ENCODE measurements at regions not wholly inside any gene's neighbourhood (a gene's known extent, or its start where the extent isn't known, plus 50 kb on each side); places are given as distances from the start of the nearest gene placed in this dataset.

DNA sequence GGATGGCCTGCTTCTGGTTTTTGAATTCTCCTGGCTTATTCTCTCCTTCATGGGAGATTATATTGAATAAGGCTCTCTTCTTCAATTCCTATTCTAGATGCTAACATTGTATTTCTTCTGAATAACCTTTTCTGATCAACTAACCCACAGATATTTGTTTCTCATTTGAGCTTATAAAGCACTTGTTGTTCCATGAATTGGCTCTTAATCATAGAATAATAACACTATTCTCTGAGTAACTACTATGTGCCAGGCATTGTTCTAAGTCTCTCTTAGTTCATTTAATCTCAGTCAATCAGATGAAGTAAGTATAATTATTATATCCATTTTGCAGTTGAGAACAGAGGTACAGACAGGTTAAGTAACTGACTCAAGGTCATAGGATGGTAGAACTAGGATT lies 136.3 kb upstream of the MLIP start:
- Mint-ChIP-seq H3K4me3 (no peak overlapping the region), H3K27me3 (peaks cover 21% of the 10 kb centered on the region), H3K4me1 (no peaks in the 10 kb centered on the region), H3K9me3 (ENCODE audit: insufficient read depth) (no peaks in the 10 kb centered on the region), H3K27ac (no peak overlapping the region)
- ChIA-PET POLR2A (no interaction called here), CTCF (no interaction called here)
- Histone ChIP-seq H3K27me3 (replicated peaks in 1 of 4; ENCODE audit: control extremely low read depth in 1 of 4, control insufficient read depth in 3 of 4, insufficient read depth in 4 of 4, low read length in 3 of 4) (no peaks in the 10 kb centered on the region), H3K9me3 (ENCODE audit: control extremely low read depth in 1 of 3, control insufficient read depth in 2 of 3, insufficient read depth in 1 of 3, low read length in 2 of 3) (no peaks in the 10 kb centered on the region), H3K79me2 (ENCODE audit: control insufficient read depth, insufficient read depth, low read length) (no peaks in the 10 kb centered on the region), H3K4me3 (ENCODE audit: control extremely low read depth in 1 of 5, extremely low read depth in 1 of 5, insufficient read depth in 1 of 5, low read depth in 2 of 5, low read length in 4 of 5) (no peak overlapping the region), H3K4me2 (replicated peaks; ENCODE audit: low read depth, low read length, poor library complexity, severe bottlenecking) (no peak overlapping the region), H3K4me1 (ENCODE audit: control insufficient read depth in 2 of 2, insufficient read depth in 2 of 2, low read length in 2 of 2) (no peaks in the 10 kb centered on the region), H4K20me1 (ENCODE audit: control insufficient read depth, insufficient read depth, low read length, poor library complexity, severe bottlenecking) (no peaks in the 10 kb centered on the region), H3K36me3 (replicated peaks in 1 of 2; ENCODE audit: control extremely low read depth in 1 of 2, control insufficient read depth in 1 of 2, extremely low read depth in 1 of 2, insufficient read depth in 2 of 2, low read length in 1 of 2) (no peaks in the 10 kb centered on the region), H3K9ac (ENCODE audit: low read length) (no peak overlapping the region), H3K27ac (ENCODE audit: low read length in 2 of 2) (no peak overlapping the region), H2AFZ (ENCODE audit: insufficient read depth, low read depth, low read length, poor library complexity, severe bottlenecking) (no peak overlapping the region)
- DNase-seq (no peak), ATAC-seq (ENCODE audit: low read depth) (no peak)
- intact Hi-C loops (cut with micrococcal nuclease): no loop called here
- TF ChIP-seq, protein P1, sequence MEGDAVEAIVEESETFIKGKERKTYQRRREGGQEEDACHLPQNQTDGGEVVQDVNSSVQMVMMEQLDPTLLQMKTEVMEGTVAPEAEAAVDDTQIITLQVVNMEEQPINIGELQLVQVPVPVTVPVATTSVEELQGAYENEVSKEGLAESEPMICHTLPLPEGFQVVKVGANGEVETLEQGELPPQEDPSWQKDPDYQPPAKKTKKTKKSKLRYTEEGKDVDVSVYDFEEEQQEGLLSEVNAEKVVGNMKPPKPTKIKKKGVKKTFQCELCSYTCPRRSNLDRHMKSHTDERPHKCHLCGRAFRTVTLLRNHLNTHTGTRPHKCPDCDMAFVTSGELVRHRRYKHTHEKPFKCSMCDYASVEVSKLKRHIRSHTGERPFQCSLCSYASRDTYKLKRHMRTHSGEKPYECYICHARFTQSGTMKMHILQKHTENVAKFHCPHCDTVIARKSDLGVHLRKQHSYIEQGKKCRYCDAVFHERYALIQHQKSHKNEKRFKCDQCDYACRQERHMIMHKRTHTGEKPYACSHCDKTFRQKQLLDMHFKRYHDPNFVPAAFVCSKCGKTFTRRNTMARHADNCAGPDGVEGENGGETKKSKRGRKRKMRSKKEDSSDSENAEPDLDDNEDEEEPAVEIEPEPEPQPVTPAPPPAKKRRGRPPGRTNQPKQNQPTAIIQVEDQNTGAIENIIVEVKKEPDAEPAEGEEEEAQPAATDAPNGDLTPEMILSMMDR (IDR thresholded peaks at IDR 0.05): no peak
- no peak for TF ChIP-seq EZH2 (IDR thresholded peaks at IDR 0.05; ENCODE audit: borderline replicate concordance, insufficient read depth, low read depth, low read length, poor library complexity, severe bottlenecking)

DNA sequence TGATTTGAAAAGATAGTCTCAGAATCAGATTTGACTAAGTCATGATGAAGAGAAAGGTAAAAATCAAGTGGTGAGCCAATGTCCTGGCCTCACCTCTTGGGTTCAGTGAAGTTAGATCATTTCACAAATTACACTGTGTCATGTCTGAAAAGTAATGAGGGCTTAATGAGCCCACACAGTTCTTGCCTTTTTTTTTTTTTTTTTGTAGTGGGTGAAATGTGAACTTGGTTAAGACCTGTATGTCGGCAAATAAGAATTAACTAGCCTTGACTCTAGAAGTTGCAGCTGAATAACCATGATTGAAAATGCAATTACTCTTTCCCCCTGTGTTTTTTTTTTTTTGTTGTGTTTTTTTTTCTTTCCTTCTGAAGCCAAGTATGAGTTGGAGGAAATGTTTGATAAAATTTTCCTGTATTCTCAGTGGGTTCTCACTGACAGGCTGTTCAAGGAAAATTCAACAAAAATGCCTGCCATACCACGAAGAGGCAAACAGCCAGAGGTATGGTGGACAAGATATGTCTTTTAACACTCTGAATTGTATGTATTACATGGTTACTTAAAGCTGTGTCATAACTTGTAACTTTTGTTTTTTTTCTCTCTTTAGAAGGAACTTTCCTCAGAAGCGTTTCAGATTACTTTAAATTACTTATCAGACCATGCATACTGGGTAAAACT lies 135.2 kb upstream of the MLIP start:
- no peaks in the 10 kb centered on the region for H3K36me3 ChIP-seq (replicated peaks in 1 of 2; ENCODE audit: control extremely low read depth in 1 of 2, control insufficient read depth in 1 of 2, extremely low read depth in 1 of 2, insufficient read depth in 2 of 2, low read length in 1 of 2)
- no peaks in the 10 kb centered on the region for H4K20me1 ChIP-seq (ENCODE audit: control insufficient read depth, insufficient read depth, low read length, poor library complexity, severe bottlenecking)
- no peak overlapping the region for H3K4me2 ChIP-seq (replicated peaks; ENCODE audit: low read depth, low read length, poor library complexity, severe bottlenecking)
- intact Hi-C loops (cut with micrococcal nuclease): no loop called here
- H2AFZ ChIP-seq (ENCODE audit: insufficient read depth, low read depth, low read length, poor library complexity, severe bottlenecking): no peak overlapping the region
- peaks cover 21% of the 10 kb centered on the region for H3K27me3 Mint-ChIP-seq
- CTCF ChIA-PET: interaction anchor here (0.6 to 0.7 kb wide), 2 partner anchors 1180 to 1380 kb away, joined by 3 to 4 read pairs; no protein-coding TSS in a partner anchor
- H3K9ac ChIP-seq (ENCODE audit: low read length): no peak overlapping the region
- H3K4me1 ChIP-seq (ENCODE audit: control insufficient read depth in 2 of 2, insufficient read depth in 2 of 2, low read length in 2 of 2): no peaks in the 10 kb centered on the region
- H3K4me3 Mint-ChIP-seq: no peak overlapping the region
- WGBS (ENCODE audit: insufficient coverage): no CpG with 5 or more reads among the region's 3 CpGs
- H3K27me3 ChIP-seq (replicated peaks in 1 of 4; ENCODE audit: control extremely low read depth in 1 of 4, control insufficient read depth in 3 of 4, insufficient read depth in 4 of 4, low read length in 3 of 4): no peaks in the 10 kb centered on the region
- POLR2A ChIA-PET: no interaction called here
- no peak overlapping the region for H3K27ac Mint-ChIP-seq
- no peaks in the 10 kb centered on the region for H3K9me3 ChIP-seq (ENCODE audit: control extremely low read depth in 1 of 3, control insufficient read depth in 2 of 3, insufficient read depth in 1 of 3, low read length in 2 of 3)
- no peak overlapping the region for H3K4me3 ChIP-seq (ENCODE audit: control extremely low read depth in 1 of 5, extremely low read depth in 1 of 5, insufficient read depth in 1 of 5, low read depth in 2 of 5, low read length in 4 of 5)
- H3K9me3 Mint-ChIP-seq (ENCODE audit: insufficient read depth): no peaks in the 10 kb centered on the region
- TF ChIP-seq, protein P1 (IDR thresholded peaks at IDR 0.05): no peak
- no peak for TF ChIP-seq EZH2 (IDR thresholded peaks at IDR 0.05; ENCODE audit: borderline replicate concordance, insufficient read depth, low read depth, low read length, poor library complexity, severe bottlenecking)
- no peak for ATAC-seq (ENCODE audit: low read depth)
- H3K27ac ChIP-seq (ENCODE audit: low read length in 2 of 2): no peak overlapping the region
- no peaks in the 10 kb centered on the region for H3K79me2 ChIP-seq (ENCODE audit: control insufficient read depth, insufficient read depth, low read length)
- no peaks in the 10 kb centered on the region for H3K4me1 Mint-ChIP-seq
- no peak for DNase-seq

All from B cell (primary cell).